GM21423 (cell line): ENCODE measurements at regions not wholly inside any gene's neighbourhood (a gene's known extent, or its start where the extent isn't known, plus 50 kb on each side); places are given as distances from the start of the nearest gene placed in this dataset.
A peak's percentile ranks its signal among the peaks of the same experiment; 100 is the strongest.

Experiments used
- ATAC-seq: cut with Tn5 transposase; IDR thresholded peaks from one replicate; pipeline ENCODE4 v1.9.1; 2021; ENCODE audit warnings: mild to moderate bottlenecking, moderate library complexity; ENCODE audit not compliant: unreplicated experiment

- ATAC-seq = no peak
These were observed 171.2 kb upstream of the HAAO start for GRCh38 chr2:42963452-42964068.

- ATAC-seq = no peak
These were observed 170.1 kb upstream of the HAAO start for GRCh38 chr2:42962508-42962953.

- ATAC-seq = no peak
These were observed 169.6 kb upstream of the HAAO start for GRCh38 chr2:42961961-42962360.

- no peak for ATAC-seq
These were observed 169.0 kb upstream of the HAAO start for GRCh38 chr2:42961385-42961811.

GRCh38 chr2:42960842-42961180, 168.4 kb upstream of the HAAO start:
- no peak for ATAC-seq

GRCh38 chr2:42960002-42960841, 167.8 kb upstream of the HAAO start:
- ATAC-seq = no peak

- no peak for ATAC-seq
These were observed 167.0 kb upstream of the HAAO start for GRCh38 chr2:42959234-42960001.

GRCh38 chr2:42958741-42959233, 166.4 kb upstream of the HAAO start:
- no peak for ATAC-seq

- ATAC-seq = no peak
These were observed 165.5 kb upstream of the HAAO start for GRCh38 chr2:42957861-42958301.

- peak; percentile 57 for ATAC-seq
These were observed 164.9 kb upstream of the HAAO start for GRCh38 chr2:42957109-42957860.

- ATAC-seq = no peak
These were observed 162.0 kb upstream of the HAAO start for GRCh38 chr2:42954227-42954962.

- ATAC-seq = no peak
These were observed 160.8 kb upstream of the HAAO start for GRCh38 chr2:42953216-42953615.

GRCh38 chr2:42951263-42951938, 159.0 kb upstream of the HAAO start:
- no peak for ATAC-seq

GRCh38 chr2:42949125-42949524, 156.7 kb upstream of the HAAO start:
- ATAC-seq = peak; percentile 63

GRCh38 chr2:42947809-42948600, 155.6 kb upstream of the HAAO start:
- ATAC-seq = no peak

GRCh38 chr2:42944779-42945415, 152.5 kb upstream of the HAAO start:
- ATAC-seq = no peak

GRCh38 chr2:42942990-42943493, 150.7 kb upstream of the HAAO start:
- ATAC-seq = no peak
